SK-N-SH (cell line): ENCODE measurements at regions not wholly inside any gene's neighbourhood (a gene's known extent, or its start where the extent isn't known, plus 50 kb on each side); places are given as distances from the start of the nearest gene placed in this dataset.

ENCODE experiments used
- CHD2 ChIP-seq: fragments of 150-350 bp; IDR thresholded peaks from 2 replicates; pipeline ENCODE4 v1.6.1; 2018; ENCODE audit warnings: low read length; ENCODE audit not compliant: partially characterized antibody
- SIN3A ChIP-seq: IDR thresholded peaks from 2 replicates; pipeline ENCODE4 v1.6.1; 2012; ENCODE audit warnings: low read depth, mild to moderate bottlenecking, low read length, moderate library complexity, borderline replicate concordance

DNA sequence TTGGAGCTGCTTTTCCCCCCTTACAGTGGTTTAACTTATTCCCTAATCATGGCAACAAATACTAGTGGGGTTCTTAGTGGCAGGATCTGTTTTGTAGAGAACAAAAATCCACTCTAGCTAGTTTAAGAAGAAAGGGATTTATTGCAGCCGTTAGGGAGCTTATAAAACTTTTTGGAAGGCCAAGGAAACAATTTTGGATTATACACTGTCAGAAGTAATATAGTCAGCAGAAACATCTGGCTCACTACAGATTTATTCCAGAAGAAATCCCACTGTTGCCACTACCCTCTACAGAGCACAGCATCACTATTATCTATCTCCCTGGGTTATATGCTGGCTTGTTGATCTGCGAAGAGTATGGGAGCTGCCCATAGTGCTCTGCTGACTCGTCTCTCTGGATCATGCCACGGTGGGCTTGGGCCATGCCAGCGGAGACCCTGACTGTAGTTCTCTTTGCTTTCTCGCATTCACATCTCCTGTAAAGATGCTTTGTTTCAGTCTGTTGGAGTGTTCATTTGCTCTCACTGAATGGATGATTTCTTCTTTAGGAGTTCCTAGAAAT, 107.5 kb downstream of the ODF2L start:
- TF ChIP-seq CHD2 (no peak), SIN3A (no peak)
